H1 (cell line): ENCODE measurements at regions not wholly inside any gene's neighbourhood (a gene's known extent, or its start where the extent isn't known, plus 50 kb on each side); places are given as distances from the start of the nearest gene placed in this dataset.

Source experiments
- CTCF ChIA-PET: fragments of 300-600 bp; sonication (Branson Sonifier 250); formaldehyde crosslinking; loops from one replicate; lab custom pipeline; 2021; ENCODE audit not compliant: partially characterized antibody; lab: Charles Lee
- POLR2A ChIA-PET: fragments of 300-600 bp; sonication (Branson Sonifier 250); formaldehyde crosslinking; loops from one replicate; lab custom pipeline; 2021; ENCODE audit warnings: inconsistent platforms; ENCODE audit not compliant: partially characterized antibody; lab: Charles Lee
- DNase-seq, 2 experiments: peaks; one replicate each; pipeline versions ENCODE4 v3.0.0 to v3.0.0-alpha.2; 2010 to 2022; ENCODE audit warnings: low spot score in 2 of 2, low read depth in 1 of 2, mixed read lengths in 1 of 2
- FAIRE-seq: peaks from 2 replicates; lab custom pipeline; 2011; peaks lifted over from hg19 to GRCh38; lab: Jason Lieb, UNC
- H2AFZ ChIP-seq: 2 replicates; pipeline ENCODE4 v1.8.1; 2012; ENCODE audit warnings: low read length, inconsistent platforms
- H2AK5ac ChIP-seq: 2 replicates; pipeline ENCODE4 v1.6.1; 2013; ENCODE audit warnings: low read depth, low read length
- H2BK120ac ChIP-seq: replicated peaks from 2 replicates; pipeline ENCODE3; 2013; ENCODE audit warnings: low read depth, low read length, inconsistent platforms
- H2BK12ac ChIP-seq: 2 replicates; pipeline ENCODE4 v1.6.1; 2013; ENCODE audit warnings: low read depth, low read length
- H2BK15ac ChIP-seq: 2 replicates; pipeline ENCODE4 v1.6.1; 2013; ENCODE audit warnings: low read length
- H2BK20ac ChIP-seq: 2 replicates; pipeline ENCODE4 v1.6.1; 2013; ENCODE audit warnings: low read length
- H2BK5ac ChIP-seq: 2 replicates; pipeline ENCODE4 v1.6.1; 2013; ENCODE audit warnings: low read depth, low read length
- H3K14ac ChIP-seq: 2 replicates; pipeline ENCODE4 v1.6.1; 2013; ENCODE audit warnings: inconsistent platforms; ENCODE audit not compliant: insufficient read length
- H3K18ac ChIP-seq: 2 replicates; pipeline ENCODE4 v1.6.1; 2013; ENCODE audit warnings: low read length; ENCODE audit errors: extremely low read depth
- H3K23ac ChIP-seq: 2 replicates; pipeline ENCODE4 v1.6.1; 2013; ENCODE audit warnings: inconsistent platforms; ENCODE audit not compliant: insufficient read length
- H3K23me2 ChIP-seq: 2 replicates; pipeline ENCODE4 v1.6.1; 2013; ENCODE audit warnings: low read depth, low read length
- H3K27ac ChIP-seq: 2 replicates; pipeline ENCODE4 v1.6.1; 2011; ENCODE audit warnings: low read depth, low read length, inconsistent platforms
- H3K27me3 ChIP-seq, 4 experiments: replicated peaks in 1 of 4; 1 replicate in 1 of 4; 2 replicates in 3 of 4; pipeline versions ENCODE4 v1.6.1 to v1.8.1; 2011 to 2013; ENCODE audit warnings: low read length in 3 of 4, mild to moderate bottlenecking in 3 of 4, inconsistent platforms in 2 of 4, mixed read lengths in 2 of 4, moderate library complexity in 1 of 4; ENCODE audit not compliant: control insufficient read depth in 3 of 4, insufficient read depth in 3 of 4; ENCODE audit errors: extremely low read depth in 1 of 4
- H3K36me3 ChIP-seq, 4 experiments: 2 replicates each; pipeline versions ENCODE4 v1.6.1 to v1.8.1; 2011 to 2013; ENCODE audit warnings: mild to moderate bottlenecking in 4 of 4, low read length in 3 of 4, moderate library complexity in 2 of 4, control low read depth in 1 of 4, inconsistent platforms in 1 of 4; ENCODE audit not compliant: insufficient read depth in 4 of 4, control insufficient read depth in 2 of 4
- H3K4ac ChIP-seq: replicated peaks from 2 replicates; pipeline ENCODE3; 2013; ENCODE audit warnings: low read length, low read depth, mixed read lengths, inconsistent platforms; ENCODE audit not compliant: insufficient read length
- H3K4me1 ChIP-seq, 4 experiments: replicated peaks in 1 of 4; 1 replicate in 1 of 4; 2 replicates in 3 of 4; pipeline versions ENCODE4 v1.6.1 to v1.8.1; 2011 to 2013; ENCODE audit warnings: low read length in 3 of 4, inconsistent platforms in 2 of 4, mixed read lengths in 1 of 4; ENCODE audit not compliant: insufficient read depth in 4 of 4, control insufficient read depth in 3 of 4
- H3K4me2 ChIP-seq, 2 experiments: 2 replicates each; pipeline versions ENCODE4 v1.6.1 to v1.8.1; 2011 to 2013; ENCODE audit warnings: low read depth in 2 of 2, low read length in 2 of 2, control low read depth in 1 of 2, inconsistent platforms in 1 of 2, mild to moderate bottlenecking in 1 of 2; ENCODE audit not compliant: insufficient read depth in 1 of 2
- H3K4me3 ChIP-seq, 4 experiments: fragments of 200-600, 300-600 bp in 1 of 4; sonication (generic), shearing (Covaris generic), sonication (Bioruptor Twin) in 1 of 4; 2 replicates each; pipeline versions ENCODE4 v1.5.1 to v1.8.1; 2011 to 2016; ENCODE audit warnings: low read length in 4 of 4, low read depth in 3 of 4, control low read depth in 2 of 4, inconsistent platforms in 2 of 4, mild to moderate bottlenecking in 2 of 4, mixed read lengths in 1 of 4, moderate library complexity in 1 of 4; ENCODE audit not compliant: insufficient read depth in 2 of 4; ENCODE audit errors: extremely low read depth in 1 of 4
- H3K56ac ChIP-seq: replicated peaks from 2 replicates; pipeline ENCODE3; 2013; ENCODE audit warnings: low read depth, mild to moderate bottlenecking, mixed read lengths, low read length, inconsistent platforms; ENCODE audit not compliant: insufficient read length
- H3K79me1 ChIP-seq: 2 replicates; pipeline ENCODE4 v1.6.1; 2013; ENCODE audit warnings: low read depth, low read length, control low read depth
- H3K79me2 ChIP-seq, 2 experiments: 2 replicates each; pipeline versions ENCODE4 v1.6.1 to v1.8.1; 2012 to 2013; ENCODE audit warnings: low read length in 2 of 2, mild to moderate bottlenecking in 2 of 2, inconsistent platforms in 1 of 2; ENCODE audit not compliant: insufficient read depth in 2 of 2, control insufficient read depth in 1 of 2
- H3K9ac ChIP-seq, 4 experiments: replicated peaks in 1 of 4; 1 replicate in 1 of 4; 2 replicates in 3 of 4; pipeline versions ENCODE4 v1.6.1 to v1.8.1; 2011 to 2013; ENCODE audit warnings: low read depth in 3 of 4, low read length in 3 of 4, control low read depth in 2 of 4, mild to moderate bottlenecking in 2 of 4, moderate library complexity in 2 of 4, inconsistent platforms in 1 of 4; ENCODE audit errors: extremely low read depth in 1 of 4
- H3K9me3 ChIP-seq, 2 experiments: 2 replicates each; pipeline versions ENCODE4 v1.6.1 to v1.8.1; 2012 to 2013; ENCODE audit warnings: mild to moderate bottlenecking in 2 of 2, moderate library complexity in 2 of 2, control low read depth in 1 of 2, inconsistent platforms in 1 of 2, low read depth in 1 of 2, low read length in 1 of 2, mixed read lengths in 1 of 2; ENCODE audit not compliant: insufficient read depth in 2 of 2
- H4K20me1 ChIP-seq, 2 experiments: replicated peaks in 1 of 2; 2 replicates each; pipeline versions ENCODE3 to v1.8.1; 2011 to 2013; ENCODE audit warnings: inconsistent platforms in 2 of 2, low read length in 2 of 2, mild to moderate bottlenecking in 1 of 2; ENCODE audit not compliant: insufficient read depth in 2 of 2, control insufficient read depth in 1 of 2
- H4K5ac ChIP-seq: 2 replicates; pipeline ENCODE4 v1.6.1; 2013; ENCODE audit warnings: low read length, low read depth, mixed read lengths, inconsistent platforms; ENCODE audit not compliant: insufficient read length
- H4K8ac ChIP-seq: 2 replicates; pipeline ENCODE4 v1.8.0; 2013; ENCODE audit warnings: mild to moderate bottlenecking, moderate library complexity, low read length, inconsistent platforms; ENCODE audit not compliant: insufficient read depth; ENCODE audit errors: extremely low read depth
- H4K91ac ChIP-seq: replicated peaks from 2 replicates; pipeline ENCODE3; 2013; ENCODE audit warnings: low read length, mixed read lengths, inconsistent platforms; ENCODE audit not compliant: insufficient read length
- CBX8 ChIP-seq: fragments of 300-800, 300-1000 bp; sonication (generic); IDR thresholded peaks from 2 replicates; pipeline ENCODE4 v1.7.1; 2016; ENCODE audit warnings: low read depth, low read length, borderline replicate concordance
- CEBPB ChIP-seq: IDR thresholded peaks from 2 replicates; pipeline ENCODE4 v1.6.1; 2012; ENCODE audit warnings: low read depth, low read length
- CTCF ChIP-seq, 3 experiments: IDR thresholded peaks; 1 replicate in 2 of 3; 2 replicates in 1 of 3; pipeline versions ENCODE4 v1.5.1 to v1.6.1; 2011; ENCODE audit warnings: low read length in 3 of 3, mild to moderate bottlenecking in 3 of 3, inconsistent platforms in 2 of 3, low read depth in 1 of 3, moderate library complexity in 1 of 3; ENCODE audit not compliant: insufficient read depth in 1 of 3; ENCODE audit errors: control extremely low read depth in 1 of 3
- EP300 ChIP-seq, 2 experiments: IDR thresholded peaks; 1 replicate in 1 of 2; 2 replicates in 1 of 2; pipeline ENCODE4 v1.6.1; 2011 to 2012; ENCODE audit warnings: low read depth in 2 of 2, low read length in 2 of 2, mild to moderate bottlenecking in 2 of 2, borderline replicate concordance in 1 of 2, inconsistent platforms in 1 of 2, moderate library complexity in 1 of 2
- POU5F1 ChIP-seq: IDR thresholded peaks from 2 replicates; pipeline ENCODE4 v1.6.1; 2011; ENCODE audit warnings: low read depth, mild to moderate bottlenecking, low read length, moderate library complexity
- RBBP5 ChIP-seq: IDR thresholded peaks from 2 replicates; pipeline ENCODE4 v1.7.1; 2012; ENCODE audit warnings: low read depth, mild to moderate bottlenecking, inconsistent platforms, low read length, moderate library complexity, borderline replicate concordance
- RFX5 ChIP-seq: IDR thresholded peaks from 2 replicates; pipeline ENCODE4 v1.6.1; 2011; ENCODE audit warnings: low read depth, low read length, improper control_type of control experiment, borderline replicate concordance
- SIRT6 ChIP-seq: IDR thresholded peaks from one replicate; pipeline ENCODE4 v1.7.1; 2012; ENCODE audit warnings: low read length, inconsistent platforms
- SP2 ChIP-seq: IDR thresholded peaks from 2 replicates; pipeline ENCODE4 v1.6.1; 2012; ENCODE audit warnings: mild to moderate bottlenecking, low read length, inconsistent platforms
- USF2 ChIP-seq: IDR thresholded peaks from 2 replicates; pipeline ENCODE4 v1.6.1; 2011; ENCODE audit warnings: low read length, improper control_type of control experiment
- WGBS, 2 experiments: shearing (Covaris generic) in 1 of 2; methylation state at CpG; one replicate each; pipeline versions ENCODE4 v1.1.6 to v1.1.7; 2013 to 2015; ENCODE audit warnings: low lambda C conversion rate in 2 of 2, mixed read lengths in 2 of 2, inconsistent platforms in 1 of 2, low coverage in 1 of 2, missing lambda C conversion rate in 1 of 2; ENCODE audit not compliant: insufficient replicate concordance in 2 of 2, insufficient coverage in 1 of 2, insufficient read length in 1 of 2; ENCODE audit errors: extremely low coverage in 1 of 2, missing lambda C conversion rate in 1 of 2; 5-methylcytosine and 5-hydroxymethylcytosine counted together

GRCh38 chr17:34091975-34092374, 163.1 kb upstream of the CCL2 start:
- FAIRE-seq (no peak), DNase-seq (no peak)
- CTCF ChIA-PET = interaction anchor here (1.0 to 4.5 kb wide), 5 partner anchors 11 to 59 kb away, joined by 3 to 32 read pairs (median 6); no protein-coding TSS in a partner anchor
- Histone ChIP-seq H3K27ac (no peak overlapping the region), H3K23me2 (no peaks in the 10 kb centered on the region), H3K79me2 (no peaks in the 10 kb centered on the region), H3K79me1 (no peaks in the 10 kb centered on the region), H2BK15ac (no peak overlapping the region), H4K5ac (no peak overlapping the region), H3K4ac (no peak overlapping the region), H2AFZ (no peak overlapping the region), H3K4me3 (no peak overlapping the region), H3K9ac (no peak overlapping the region), H2BK12ac (no peak overlapping the region), H3K4me2 (no peak overlapping the region), H3K9me3 (peaks cover 14 to 15% of the 10 kb centered on the region in 2 experiments; a peak in 3 of 4 replicates), H3K27me3 (no peaks in the 10 kb centered on the region), H2BK120ac (no peak overlapping the region), H4K20me1 (no peaks in the 10 kb centered on the region), H3K14ac (no peak overlapping the region), H3K23ac (no peak overlapping the region), H2AK5ac (no peak overlapping the region), H3K36me3 (no peaks in the 10 kb centered on the region), H4K8ac (no peak overlapping the region), H3K18ac (no peak overlapping the region), H3K56ac (no peak overlapping the region), H2BK20ac (no peak overlapping the region), H4K91ac (no peak overlapping the region), H3K4me1 (no peaks in the 10 kb centered on the region), H2BK5ac (no peak overlapping the region)
- POLR2A ChIA-PET = no interaction called here
- 82% methylated on average over 3 of the region's 3 CpGs; no CpG with 5 or more reads in 1 of the 2 experiments for WGBS, 2 experiments
- no peak for TF ChIP-seq SIRT6
- no peak for TF ChIP-seq RBBP5
- no peak for TF ChIP-seq SP2
- TF ChIP-seq POU5F1 = no peak
- TF ChIP-seq CBX8 = no peak
- TF ChIP-seq USF2 = no peak
- TF ChIP-seq RFX5 = no peak
- TF ChIP-seq CTCF (IDR thresholded peaks at IDR 0.05; ENCODE audit: control extremely low read depth in 1 of 3, insufficient read depth in 1 of 3, low read depth in 1 of 3, low read length in 3 of 3) = no peak
- TF ChIP-seq EP300 (IDR thresholded peaks at IDR 0.05; ENCODE audit: borderline replicate concordance in 1 of 2, low read depth in 2 of 2, low read length in 2 of 2) = no peak
- no peak for TF ChIP-seq CEBPB
